Calu3 (cell line): ENCODE measurements at regions not wholly inside any gene's neighbourhood (a gene's known extent, or its start where the extent isn't known, plus 50 kb on each side); places are given as distances from the start of the nearest gene placed in this dataset.

Experiments
- BruUV-seq: library from RNA; stranded (reverse); fragments of 400-500 nt; replicated peaks from 2 replicates; lab custom pipeline; 2021; lab: Mats Ljungman, UMichigan
- CTCF ChIA-PET: fragments of 300-600 bp; sonication (Branson Sonifier 250); formaldehyde crosslinking; loops from one replicate; lab custom pipeline; 2022; ENCODE audit warnings: antibody characterized with exemption; lab: Charles Lee
- DNase-seq: peaks from one replicate; pipeline ENCODE4 v3.0.0; 2022
- H3K27ac Mint-ChIP-seq: one replicate; pipeline ENCODE4 v1.8.0; 2022; ENCODE audit warnings: mixed read lengths; ENCODE audit not compliant: unreplicated experiment
- H3K27me3 Mint-ChIP-seq: one replicate; pipeline ENCODE4 v1.8.0; 2022; ENCODE audit warnings: mixed read lengths; ENCODE audit not compliant: unreplicated experiment
- H3K36me3 Mint-ChIP-seq: one replicate; pipeline ENCODE4 v1.8.0; 2022; ENCODE audit warnings: mild to moderate bottlenecking, moderate library complexity, mixed read lengths; ENCODE audit not compliant: insufficient read depth, unreplicated experiment
- H3K4me1 Mint-ChIP-seq: one replicate; pipeline ENCODE4 v1.8.0; 2022; ENCODE audit warnings: mild to moderate bottlenecking, low read depth, mixed read lengths; ENCODE audit not compliant: unreplicated experiment
- H3K4me3 Mint-ChIP-seq: one replicate; pipeline ENCODE4 v1.8.0; 2022; ENCODE audit warnings: mild to moderate bottlenecking, low read depth, moderate library complexity, mixed read lengths; ENCODE audit not compliant: unreplicated experiment
- H3K9me3 Mint-ChIP-seq: one replicate; pipeline ENCODE4 v1.8.0; 2022; ENCODE audit warnings: low read depth, mixed read lengths; ENCODE audit not compliant: unreplicated experiment
- intact Hi-C: fragments of 100-400 bp; cut with micrococcal nuclease; formaldehyde crosslinking; loops from one replicate; pipeline ENCODE4 v1.10.0; 2022; ENCODE audit not compliant: unreplicated experiment
- TF ChIP-seq, protein P1 (sequence below): fragments of 200-600 bp; IDR thresholded peaks from one replicate; pipeline ENCODE4 v1.8.0; 2022; ENCODE audit warnings: antibody characterized with exemption; ENCODE audit not compliant: unreplicated experiment

DNA sequence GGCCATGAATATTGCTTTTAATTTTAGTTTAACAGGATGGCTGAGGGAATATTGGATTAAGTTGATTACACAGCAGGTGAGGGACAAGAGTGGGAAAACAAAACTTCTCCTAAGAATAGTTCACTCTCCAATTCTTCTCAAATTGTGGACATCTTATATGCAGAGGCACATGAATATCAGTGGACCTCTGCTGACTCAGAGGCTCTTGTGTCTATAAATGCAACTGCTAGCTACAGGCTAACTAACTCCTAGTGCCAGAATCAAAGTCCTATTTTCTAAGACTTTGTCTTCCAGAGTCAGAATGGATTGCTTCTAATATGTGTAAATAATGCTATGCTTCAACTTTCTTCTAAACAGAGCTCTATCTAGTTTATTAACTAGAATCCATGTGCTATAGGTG lies 175.8 kb downstream of the IL15 start:
- no peak for DNase-seq
- peaks cover 4% of the 10 kb centered on the region for H3K9me3 Mint-ChIP-seq
- no peak overlapping the region for H3K4me3 Mint-ChIP-seq
- TF ChIP-seq, protein P1, sequence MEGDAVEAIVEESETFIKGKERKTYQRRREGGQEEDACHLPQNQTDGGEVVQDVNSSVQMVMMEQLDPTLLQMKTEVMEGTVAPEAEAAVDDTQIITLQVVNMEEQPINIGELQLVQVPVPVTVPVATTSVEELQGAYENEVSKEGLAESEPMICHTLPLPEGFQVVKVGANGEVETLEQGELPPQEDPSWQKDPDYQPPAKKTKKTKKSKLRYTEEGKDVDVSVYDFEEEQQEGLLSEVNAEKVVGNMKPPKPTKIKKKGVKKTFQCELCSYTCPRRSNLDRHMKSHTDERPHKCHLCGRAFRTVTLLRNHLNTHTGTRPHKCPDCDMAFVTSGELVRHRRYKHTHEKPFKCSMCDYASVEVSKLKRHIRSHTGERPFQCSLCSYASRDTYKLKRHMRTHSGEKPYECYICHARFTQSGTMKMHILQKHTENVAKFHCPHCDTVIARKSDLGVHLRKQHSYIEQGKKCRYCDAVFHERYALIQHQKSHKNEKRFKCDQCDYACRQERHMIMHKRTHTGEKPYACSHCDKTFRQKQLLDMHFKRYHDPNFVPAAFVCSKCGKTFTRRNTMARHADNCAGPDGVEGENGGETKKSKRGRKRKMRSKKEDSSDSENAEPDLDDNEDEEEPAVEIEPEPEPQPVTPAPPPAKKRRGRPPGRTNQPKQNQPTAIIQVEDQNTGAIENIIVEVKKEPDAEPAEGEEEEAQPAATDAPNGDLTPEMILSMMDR = no peak
- H3K27ac Mint-ChIP-seq = no peak overlapping the region
- intact Hi-C loops = no loop called here
- BruUV-seq = no TSS peak
- CTCF ChIA-PET = no interaction called here
- no peaks in the 10 kb centered on the region for H3K27me3 Mint-ChIP-seq
- H3K4me1 Mint-ChIP-seq = peaks cover 7% of the 10 kb centered on the region
- H3K36me3 Mint-ChIP-seq = no peaks in the 10 kb centered on the region

DNA sequence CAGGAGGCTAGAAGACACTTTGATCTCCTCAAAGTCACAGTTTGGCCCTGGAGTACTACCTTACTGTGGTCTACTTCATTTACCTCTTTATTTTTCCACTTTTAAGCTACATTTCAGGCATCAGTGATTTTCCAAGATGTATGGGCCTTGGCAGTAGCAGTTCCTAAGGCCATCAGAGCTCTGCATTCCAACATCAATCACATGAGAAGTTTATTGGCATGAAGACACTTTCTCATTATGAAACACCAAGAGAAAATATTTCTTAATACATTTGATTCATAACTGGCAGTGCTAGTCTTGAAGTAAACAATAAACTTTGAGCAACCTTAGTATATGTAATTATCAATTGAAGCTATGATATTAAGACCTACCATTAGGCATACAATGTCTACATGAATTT lies 178.1 kb downstream of the IL15 start:
- DNase-seq = no peak
- no TSS peak for BruUV-seq
- TF ChIP-seq, protein P1 = no peak
- no peak overlapping the region for H3K4me3 Mint-ChIP-seq
- H3K4me1 Mint-ChIP-seq = no peaks in the 10 kb centered on the region
- no peaks in the 10 kb centered on the region for H3K36me3 Mint-ChIP-seq
- peaks cover 7% of the 10 kb centered on the region for H3K9me3 Mint-ChIP-seq
- CTCF ChIA-PET = no interaction called here
- H3K27ac Mint-ChIP-seq = no peak overlapping the region
- no peaks in the 10 kb centered on the region for H3K27me3 Mint-ChIP-seq
- intact Hi-C loops = no loop called here

DNA sequence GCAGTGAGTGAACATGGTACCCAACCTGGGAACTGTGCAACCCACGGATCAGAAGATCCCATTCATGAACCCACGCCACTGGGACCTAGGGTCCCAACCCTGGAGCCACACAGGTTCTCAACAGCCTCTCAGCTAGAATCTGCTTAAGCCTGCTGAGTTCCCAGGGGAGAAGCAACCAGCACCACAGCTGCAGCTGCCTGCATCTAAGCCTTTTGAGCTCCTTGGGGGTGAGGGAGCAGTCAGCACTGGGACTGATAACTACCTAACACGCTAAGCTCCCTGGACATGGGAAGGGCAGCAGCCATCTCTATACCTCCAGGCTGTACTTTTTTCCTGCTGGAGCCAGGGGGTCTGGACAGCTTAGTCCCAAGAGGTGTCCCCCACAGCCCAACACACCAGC lies 179.3 kb downstream of the IL15 start:
- no peak overlapping the region for H3K27ac Mint-ChIP-seq
- TF ChIP-seq, protein P1 = no peak
- DNase-seq = no peak
- no peaks in the 10 kb centered on the region for H3K36me3 Mint-ChIP-seq
- H3K9me3 Mint-ChIP-seq = peaks cover 7% of the 10 kb centered on the region
- H3K4me3 Mint-ChIP-seq = no peak overlapping the region
- BruUV-seq = no TSS peak
- CTCF ChIA-PET = no interaction called here
- no peaks in the 10 kb centered on the region for H3K27me3 Mint-ChIP-seq
- no peaks in the 10 kb centered on the region for H3K4me1 Mint-ChIP-seq
- intact Hi-C loops = no loop called here

DNA sequence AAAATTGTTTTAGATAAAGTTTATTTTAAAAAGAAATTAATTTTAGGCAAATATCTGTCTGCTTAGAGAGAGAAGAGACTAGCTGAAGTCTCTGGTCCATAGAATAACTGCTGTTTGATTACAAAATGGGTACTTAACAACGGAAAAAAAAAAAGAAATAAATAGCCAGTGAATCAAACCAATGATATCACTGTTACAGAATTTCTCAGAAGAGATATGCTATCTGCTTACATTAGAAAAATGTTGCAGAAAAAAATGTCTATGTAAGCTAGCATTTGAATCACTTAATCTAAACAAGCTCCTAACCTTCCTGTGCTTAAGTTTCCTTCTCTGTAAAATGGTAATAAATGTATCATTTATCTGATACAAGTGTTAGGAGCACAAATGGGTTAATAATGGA lies 189.9 kb downstream of the IL15 start:
- Mint-ChIP-seq H3K27me3 (no peaks in the 10 kb centered on the region), H3K27ac (no peak overlapping the region), H3K4me1 (no peaks in the 10 kb centered on the region), H3K9me3 (no peaks in the 10 kb centered on the region), H3K4me3 (no peak overlapping the region), H3K36me3 (no peaks in the 10 kb centered on the region)
- CTCF ChIA-PET = no interaction called here
- DNase-seq = no peak
- TF ChIP-seq, protein P1 = no peak
- no TSS peak for BruUV-seq
- intact Hi-C loops = no loop called here

DNA sequence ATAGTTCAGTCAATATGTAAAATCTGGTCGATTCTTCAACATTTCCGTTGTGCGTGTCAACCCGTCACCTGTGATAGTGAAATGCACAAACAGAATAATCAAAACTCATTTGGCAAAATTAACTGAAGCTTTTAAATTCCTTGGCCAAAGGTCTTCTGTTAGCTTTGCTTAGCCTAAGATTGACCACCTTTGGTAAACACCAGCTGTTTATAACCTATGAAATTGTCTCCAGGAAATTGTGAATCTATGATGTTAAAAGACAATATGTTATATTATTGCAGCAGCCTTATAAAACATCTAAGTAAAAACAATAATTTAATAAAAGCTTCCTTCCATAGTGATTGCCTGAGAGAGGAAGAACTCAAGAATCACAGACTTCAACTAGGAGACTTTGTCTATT lies 196.8 kb downstream of the IL15 start:
- Mint-ChIP-seq H3K4me3 (no peak overlapping the region), H3K27me3 (no peaks in the 10 kb centered on the region), H3K27ac (no peak overlapping the region), H3K9me3 (peaks cover 6% of the 10 kb centered on the region), H3K4me1 (no peaks in the 10 kb centered on the region), H3K36me3 (no peaks in the 10 kb centered on the region)
- TF ChIP-seq, protein P1 = no peak
- CTCF ChIA-PET = no interaction called here
- no peak for DNase-seq
- intact Hi-C loops = no loop called here
- BruUV-seq = no TSS peak
